GM12878 (cell line): ENCODE measurements at regions not wholly inside any gene's neighbourhood (a gene's known extent, or its start where the extent isn't known, plus 50 kb on each side); places are given as distances from the start of the nearest gene placed in this dataset.

Source experiments
- ATAC-seq: fragments of 200-7000 bp; cut with Tn5 transposase; 3 replicates; pipeline ENCODE4 v1.9.1; 2020; ENCODE audit warnings: mild to moderate bottlenecking, moderate library complexity
- BruUV-seq: library from RNA; stranded (reverse); fragments of 400-500 nt; replicated peaks from 2 replicates; lab custom pipeline; 2021; lab: Mats Ljungman, UMichigan
- CTCF ChIA-PET: fragments of 300-600 bp; sonication (Branson Sonifier 250); formaldehyde crosslinking; extraction: SDS; loops from one replicate; lab custom pipeline; 2021; ENCODE audit warnings: inconsistent platforms; lab: Yijun Ruan, JAX
- POLR2A ChIA-PET: fragments of 350-600 bp; formaldehyde crosslinking; extraction: SDS; loops from one replicate; lab custom pipeline; 2021; ENCODE audit warnings: inconsistent platforms; lab: Charles Lee
- RAD21 ChIA-PET: fragments of 300-600 bp; sonication (Branson Sonifier 250); formaldehyde crosslinking; loops from one replicate; lab custom pipeline; 2023; ENCODE audit warnings: antibody characterized with exemption; ENCODE audit not compliant: unreplicated experiment; lab: Charles Lee
- SMC1A ChIA-PET: fragments of 300-600 bp; sonication (Branson Sonifier 250); formaldehyde crosslinking; loops from one replicate; lab custom pipeline; 2023; ENCODE audit not compliant: unreplicated experiment, uncharacterized antibody; lab: Charles Lee
- DNase-seq: peaks from one replicate; pipeline ENCODE4 v3.0.0-alpha.2; 2011; ENCODE audit warnings: low read depth, low spot score
- FAIRE-seq: peaks from 3 replicates; lab custom pipeline; 2011; peaks lifted over from hg19 to GRCh38; lab: Jason Lieb, UNC
- H2AFZ ChIP-seq: 2 replicates; pipeline ENCODE4 v1.6.0; 2011; ENCODE audit warnings: low read depth, low read length, control low read depth; ENCODE audit not compliant: control insufficient read depth
- H3K27ac ChIP-seq: 2 replicates; pipeline ENCODE4 v1.5.1; 2011; ENCODE audit warnings: control low read depth; ENCODE audit not compliant: control insufficient read depth, insufficient read depth
- H3K27me3 ChIP-seq, 2 experiments: replicated peaks in 1 of 2; 2 replicates each; pipeline versions ENCODE4 v1.6.0 to v1.6.1; 2011; ENCODE audit warnings: low read length in 1 of 2; ENCODE audit not compliant: control insufficient read depth in 2 of 2, insufficient read depth in 2 of 2
- H3K36me3 ChIP-seq, 2 experiments: 2 replicates each; pipeline ENCODE4 v1.5.1; 2011; ENCODE audit warnings: low read length in 1 of 2; ENCODE audit not compliant: control insufficient read depth in 2 of 2, insufficient read depth in 2 of 2
- H3K4me1 ChIP-seq: 2 replicates; pipeline ENCODE4 v1.6.1; 2011; ENCODE audit warnings: mild to moderate bottlenecking, low read length, moderate library complexity, mixed read lengths; ENCODE audit not compliant: control insufficient read depth, insufficient read depth
- H3K4me2 ChIP-seq: 2 replicates; pipeline ENCODE4 v1.6.0; 2011; ENCODE audit warnings: control low read depth; ENCODE audit not compliant: control insufficient read depth, insufficient read depth
- H3K4me3 ChIP-seq: fragments of 200-600 bp; sonication (generic); 2 replicates; pipeline ENCODE4 v1.5.1; 2016
- H3K79me2 ChIP-seq: 2 replicates; pipeline ENCODE4 v1.6.0; 2011; ENCODE audit warnings: low read length; ENCODE audit not compliant: control insufficient read depth, insufficient read depth
- H3K9ac ChIP-seq: 2 replicates; pipeline ENCODE4 v1.8.0; 2011; ENCODE audit warnings: low read length, control low read depth, mixed read lengths; ENCODE audit not compliant: control insufficient read depth, insufficient read depth
- H3K9me3 ChIP-seq: replicated peaks from 3 replicates; pipeline ENCODE4 v1.5.1; 2011; ENCODE audit warnings: mild to moderate bottlenecking, low read length; ENCODE audit not compliant: control insufficient read depth, insufficient read depth
- H4K20me1 ChIP-seq: 2 replicates; pipeline ENCODE4 v1.6.0; 2011; ENCODE audit not compliant: control insufficient read depth, insufficient read depth
- ATF2 ChIP-seq: IDR thresholded peaks from 2 replicates; pipeline ENCODE4 v1.6.1; 2012; ENCODE audit warnings: low read length, inconsistent platforms
- CBX5 ChIP-seq: sonication (generic); IDR thresholded peaks from 2 replicates; pipeline ENCODE4 v1.6.1; 2016; ENCODE audit warnings: low read depth, moderate library complexity, mild to moderate bottlenecking, inconsistent platforms
- CREB1 ChIP-seq: IDR thresholded peaks from 2 replicates; pipeline ENCODE4 v1.6.1; 2012; ENCODE audit warnings: low read depth, mild to moderate bottlenecking, inconsistent platforms
- E2F4 ChIP-seq: IDR thresholded peaks from 2 replicates; pipeline ENCODE4 v1.6.1; 2012; ENCODE audit warnings: low read depth, low read length, improper control_type of control experiment
- EED ChIP-seq: sonication (generic); IDR thresholded peaks from 2 replicates; pipeline ENCODE4 v1.6.1; 2016; ENCODE audit warnings: antibody characterized with exemption, low read depth
- EZH2 ChIP-seq: IDR thresholded peaks from 2 replicates; pipeline ENCODE4 v1.6.1; 2012; ENCODE audit warnings: low read depth, mild to moderate bottlenecking, control low read depth, inconsistent platforms, low read length, borderline replicate concordance; ENCODE audit not compliant: control insufficient read depth
- MAX ChIP-seq: IDR thresholded peaks from 2 replicates; pipeline ENCODE4 v1.6.1; 2012; ENCODE audit warnings: low read depth, low read length, improper control_type of control experiment
- NR2C2 ChIP-seq: IDR thresholded peaks from 2 replicates; pipeline ENCODE4 v1.6.1; 2011; ENCODE audit warnings: borderline replicate concordance, low read depth; ENCODE audit not compliant: control insufficient read depth, insufficient read length
- RB1 ChIP-seq: fragments of 450-650 bp; formaldehyde crosslinking; IDR thresholded peaks from 2 replicates; pipeline ENCODE4 v1.6.1; 2017; ENCODE audit warnings: mild to moderate bottlenecking, borderline replicate concordance
- SMAD1 ChIP-seq: fragments of 450-650 bp; IDR thresholded peaks from 2 replicates; pipeline ENCODE4 v1.6.1; 2018; ENCODE audit warnings: mild to moderate bottlenecking, low read depth; ENCODE audit not compliant: partially characterized antibody
- SMAD5 ChIP-seq: IDR thresholded peaks from 2 replicates; pipeline ENCODE4 v1.6.1; 2016; ENCODE audit warnings: antibody characterized with exemption, low read depth
- TCF7 ChIP-seq: IDR thresholded peaks from 2 replicates; pipeline ENCODE4 v1.6.1; 2014; ENCODE audit warnings: antibody characterized with exemption, borderline replicate concordance
- YY1 ChIP-seq: IDR thresholded peaks from 2 replicates; pipeline ENCODE4 v1.6.1; 2011; ENCODE audit warnings: low read depth, mild to moderate bottlenecking, low read length
- ZNF24 ChIP-seq: fragments of 450-650 bp; IDR thresholded peaks from 2 replicates; pipeline ENCODE4 v1.6.1; 2017; ENCODE audit warnings: antibody characterized with exemption, mild to moderate bottlenecking
- WGBS: methylation state at CpG from one replicate; pipeline ENCODE4 v1.1.6; 2016; ENCODE audit warnings: low lambda C conversion rate; ENCODE audit not compliant: insufficient replicate concordance, insufficient coverage; ENCODE audit errors: missing lambda C conversion rate; 5-methylcytosine and 5-hydroxymethylcytosine counted together
- in situ Hi-C: fragments of 300-500 bp; cut with MboI; formaldehyde crosslinking; loops from 9 replicates; pipeline ENCODE4 v1.14.3; 2018; ENCODE audit warnings: mixed read lengths
- intact Hi-C: fragments of 100-400 bp; cut with micrococcal nuclease; formaldehyde crosslinking; loops from one replicate; pipeline ENCODE4 v1.14.2; 2022; ENCODE audit not compliant: unreplicated experiment

GRCh38 chr3:178435575-178435974 is 100.7 kb upstream of the KCNMB2 start:
- in situ Hi-C loops = loop anchor here (10.0 to 25.0 kb wide), 2 partner anchors 879 to 1127 kb away; partner anchors contain the start of gene ACTL6A
- 85% methylated on average over 5 of the region's 5 CpGs for WGBS
- SMC1A ChIA-PET = interaction anchor here (0.7 to 4.7 kb wide), 21 partner anchors 9 to 1123 kb away, joined by 3 to 58 read pairs (median 3); no protein-coding TSS in a partner anchor

GRCh38 chr3:178436773-178437172 is 99.5 kb upstream of the KCNMB2 start:
- no peaks in the 10 kb centered on the region for H3K27me3 ChIP-seq
- peaks cover 5% of the 10 kb centered on the region for H3K4me1 ChIP-seq
- H2AFZ ChIP-seq = peak overlapping the region; percentile 43; the same call in 1 of the 2 replicates
- in situ Hi-C loops (loop anchor here (10.0 to 25.0 kb wide), 2 partner anchors 878 to 1126 kb away; partner anchors contain the start of gene ACTL6A), intact Hi-C loops (loop anchor here (1.0 to 10.0 kb wide), 5 partner anchors 81 to 1121 kb away; partner anchors contain the start of genes ZMAT3 and ZNF639)
- FAIRE-seq (no peak), ATAC-seq (peak; percentile 80), DNase-seq (no peak)
- BruUV-seq = no TSS peak
- CTCF ChIA-PET = interaction anchor here (0.6 to 9.3 kb wide), 28 partner anchors 8 to 880 kb away, joined by 3 to 138 read pairs (median 4); no protein-coding TSS in a partner anchor
- no peak overlapping the region for H3K4me3 ChIP-seq
- H3K9me3 ChIP-seq = no peaks in the 10 kb centered on the region
- SMC1A ChIA-PET = interaction anchor here (0.6 to 4.7 kb wide), 16 partner anchors 10 to 531 kb away, joined by 3 to 58 read pairs (median 3); no protein-coding TSS in a partner anchor
- no peaks in the 10 kb centered on the region for H3K36me3 ChIP-seq
- no peaks in the 10 kb centered on the region for H4K20me1 ChIP-seq
- POLR2A ChIA-PET = no interaction called here
- H3K27ac ChIP-seq = no peak overlapping the region
- H3K79me2 ChIP-seq = no peaks in the 10 kb centered on the region
- no peak overlapping the region for H3K4me2 ChIP-seq
- H3K9ac ChIP-seq = no peak overlapping the region
- RAD21 ChIA-PET = interaction anchor here (0.6 to 5.0 kb wide), 12 partner anchors 44 to 1386 kb away, joined by 3 to 72 read pairs (median 4); no protein-coding TSS in a partner anchor
- 18% methylated on average over 3 of the region's 3 CpGs for WGBS
- peak; percentile 62; the same call in 1 of the 2 replicates for TF ChIP-seq CBX5
- TF ChIP-seq ZNF24 = no peak
- no peak for TF ChIP-seq EZH2
- TF ChIP-seq ATF2 = 0 out of 2 replicates have a peak, but pooled peaks have one; percentile 38
- TF ChIP-seq SMAD1 = no peak
- no peak for TF ChIP-seq EED
- no peak for TF ChIP-seq MAX
- TF ChIP-seq YY1 = no peak
- no peak for TF ChIP-seq TCF7
- no peak for TF ChIP-seq NR2C2
- no peak for TF ChIP-seq E2F4
- TF ChIP-seq CREB1 = no peak
- TF ChIP-seq SMAD5 = no peak

More at GRCh38 chr3:178435575-178435974, 100.7 kb upstream of the KCNMB2 start:
- no TSS peak for BruUV-seq
- RAD21 ChIA-PET = interaction anchor here (0.6 to 5.0 kb wide), 20 partner anchors 8 to 1385 kb away, joined by 3 to 72 read pairs (median 4); no protein-coding TSS in a partner anchor
- H3K4me2 ChIP-seq = no peak overlapping the region
- CTCF ChIA-PET = interaction anchor here (0.8 to 9.3 kb wide), 21 partner anchors 9 to 886 kb away, joined by 3 to 138 read pairs (median 4); no protein-coding TSS in a partner anchor
- no peaks in the 10 kb centered on the region for H3K9me3 ChIP-seq
- H3K79me2 ChIP-seq = no peaks in the 10 kb centered on the region
- H2AFZ ChIP-seq = peak overlapping the region; percentile 15; the same call in 1 of the 2 replicates
- intact Hi-C loops = loop anchor here (5.0 to 10.0 kb wide), 3 partner anchors 639 to 1122 kb away; partner anchors contain the start of genes ZMAT3 and ZNF639
- FAIRE-seq (no peak), ATAC-seq (no peak), DNase-seq (no peak)
- H3K4me1 ChIP-seq = peaks cover 5% of the 10 kb centered on the region
- no peak overlapping the region for H3K9ac ChIP-seq
- H3K27ac ChIP-seq = no peak overlapping the region
- H3K36me3 ChIP-seq = no peaks in the 10 kb centered on the region
- H3K4me3 ChIP-seq = no peak overlapping the region
- POLR2A ChIA-PET = no interaction called here
- no peaks in the 10 kb centered on the region for H3K27me3 ChIP-seq
- no peaks in the 10 kb centered on the region for H4K20me1 ChIP-seq
- TF ChIP-seq RB1 = no peak
